ENCODE measurements at regions not wholly inside any gene's neighbourhood (a gene's known extent, or its start where the extent isn't known, plus 50 kb on each side); places are given as distances from the start of the nearest gene placed in this dataset.

- TF ChIP-seq, protein P1, sequence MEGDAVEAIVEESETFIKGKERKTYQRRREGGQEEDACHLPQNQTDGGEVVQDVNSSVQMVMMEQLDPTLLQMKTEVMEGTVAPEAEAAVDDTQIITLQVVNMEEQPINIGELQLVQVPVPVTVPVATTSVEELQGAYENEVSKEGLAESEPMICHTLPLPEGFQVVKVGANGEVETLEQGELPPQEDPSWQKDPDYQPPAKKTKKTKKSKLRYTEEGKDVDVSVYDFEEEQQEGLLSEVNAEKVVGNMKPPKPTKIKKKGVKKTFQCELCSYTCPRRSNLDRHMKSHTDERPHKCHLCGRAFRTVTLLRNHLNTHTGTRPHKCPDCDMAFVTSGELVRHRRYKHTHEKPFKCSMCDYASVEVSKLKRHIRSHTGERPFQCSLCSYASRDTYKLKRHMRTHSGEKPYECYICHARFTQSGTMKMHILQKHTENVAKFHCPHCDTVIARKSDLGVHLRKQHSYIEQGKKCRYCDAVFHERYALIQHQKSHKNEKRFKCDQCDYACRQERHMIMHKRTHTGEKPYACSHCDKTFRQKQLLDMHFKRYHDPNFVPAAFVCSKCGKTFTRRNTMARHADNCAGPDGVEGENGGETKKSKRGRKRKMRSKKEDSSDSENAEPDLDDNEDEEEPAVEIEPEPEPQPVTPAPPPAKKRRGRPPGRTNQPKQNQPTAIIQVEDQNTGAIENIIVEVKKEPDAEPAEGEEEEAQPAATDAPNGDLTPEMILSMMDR (IDR thresholded peaks at IDR 0.05), result no peak
- no peak for TF ChIP-seq ZFX (IDR thresholded peaks at IDR 0.05; ENCODE audit: borderline replicate concordance)
- no peak overlapping the region for H3K27ac ChIP-seq
Observed at GRCh38 chr5:31049936-31050704, 143.4 kb upstream of the CDH6 start.

GRCh38 chr5:31049461-31049860, 144.0 kb upstream of the CDH6 start:
- TF ChIP-seq, protein P1 (IDR thresholded peaks at IDR 0.05), result no peak
- no peak for TF ChIP-seq ZFX (IDR thresholded peaks at IDR 0.05; ENCODE audit: borderline replicate concordance)
- H3K27ac ChIP-seq, result no peak overlapping the region

GRCh38 chr5:31048282-31049270, 144.9 kb upstream of the CDH6 start:
- no peak for TF ChIP-seq ZFX (IDR thresholded peaks at IDR 0.05; ENCODE audit: borderline replicate concordance)
- TF ChIP-seq, protein P1 (IDR thresholded peaks at IDR 0.05), result no peak
- no peak overlapping the region for H3K27ac ChIP-seq

GRCh38 chr5:31047621-31048020, 145.9 kb upstream of the CDH6 start:
- TF ChIP-seq, protein P1 (IDR thresholded peaks at IDR 0.05), result no peak
- TF ChIP-seq ZFX (IDR thresholded peaks at IDR 0.05; ENCODE audit: borderline replicate concordance), result no peak
- H3K27ac ChIP-seq, result no peak overlapping the region

DNA sequence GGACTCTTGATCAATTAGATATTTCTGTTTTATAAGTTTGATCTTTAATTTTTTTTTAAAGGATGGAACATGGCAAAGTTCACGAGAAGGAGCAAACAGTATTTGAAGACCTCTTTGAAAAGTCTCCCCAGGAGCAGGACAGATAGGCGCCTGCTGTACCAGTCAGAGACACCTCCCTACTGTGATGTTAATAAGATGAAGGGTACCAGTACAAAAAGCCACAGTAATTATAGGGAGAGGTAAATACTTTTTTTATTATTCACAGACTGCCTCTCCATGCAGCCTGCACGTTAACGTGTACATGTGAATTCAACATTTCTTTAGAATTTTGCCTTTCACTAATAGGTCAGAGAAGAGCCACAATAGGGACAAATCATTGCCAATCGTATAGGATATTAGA, 146.5 kb upstream of the CDH6 start:
- TF ChIP-seq ZFX (IDR thresholded peaks at IDR 0.05; ENCODE audit: borderline replicate concordance), result no peak
- TF ChIP-seq, protein P1 (IDR thresholded peaks at IDR 0.05), result no peak
- no peak overlapping the region for H3K27ac ChIP-seq

DNA sequence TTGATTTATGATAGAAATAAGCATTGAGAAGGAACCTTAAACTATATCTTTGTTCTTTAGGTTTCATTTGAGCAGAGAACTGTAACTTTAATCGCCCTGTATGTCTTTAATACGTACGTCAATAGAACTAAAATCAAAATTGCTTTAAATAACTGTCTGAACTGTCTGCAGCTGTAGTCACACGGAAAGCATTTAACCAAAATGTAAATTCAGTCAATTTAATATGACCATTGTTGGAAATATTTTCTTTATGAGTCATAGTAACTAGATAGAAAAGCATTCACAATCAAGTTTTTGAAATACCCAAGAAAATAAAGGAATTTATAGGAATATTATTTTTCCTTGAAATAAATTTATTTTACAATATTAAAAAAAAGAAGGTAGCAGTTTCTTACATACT, 157.1 kb upstream of the CDH6 start:
- H3K27ac ChIP-seq, result no peak overlapping the region
- no peak for TF ChIP-seq ZFX (IDR thresholded peaks at IDR 0.05; ENCODE audit: borderline replicate concordance)
- TF ChIP-seq, protein P1 (IDR thresholded peaks at IDR 0.05), result no peak
